Endothelial cell of umbilical vein (primary cell): ENCODE measurements at regions not wholly inside any gene's neighbourhood (a gene's known extent, or its start where the extent isn't known, plus 50 kb on each side); places are given as distances from the start of the nearest gene placed in this dataset.

ENCODE experiments used
- BruUV-seq: library from RNA; stranded (reverse); fragments of 400-500 nt; replicated peaks from 2 replicates; lab custom pipeline; 2021; lab: Mats Ljungman, UMichigan
- CTCF ChIA-PET: fragments of 300-600, 350-600 bp; sonication (Branson Sonifier 250); formaldehyde crosslinking; loops from one replicate; lab custom pipeline; 2021; ENCODE audit warnings: antibody characterized with exemption, inconsistent platforms; lab: Charles Lee
- POLR2A ChIA-PET: fragments of 300-600, 350-600 bp; sonication (Branson Sonifier 250); formaldehyde crosslinking; loops from one replicate; lab custom pipeline; 2021; ENCODE audit warnings: antibody characterized with exemption, inconsistent platforms; lab: Charles Lee
- DNase-seq: peaks from one replicate; pipeline ENCODE4 v3.0.0-alpha.2; 2011; ENCODE audit warnings: low read depth, low spot score
- FAIRE-seq: peaks from 2 replicates; lab custom pipeline; 2011; peaks lifted over from hg19 to GRCh38; lab: Jason Lieb, UNC
- H2AFZ ChIP-seq: 2 replicates; pipeline ENCODE4 v1.6.0; 2012; ENCODE audit warnings: low read depth, low read length, control low read depth, inconsistent platforms
- H3K27ac ChIP-seq: 2 replicates; pipeline ENCODE4 v1.5.1; 2011; ENCODE audit warnings: low read depth, mild to moderate bottlenecking, control low read depth, low read length, moderate library complexity; ENCODE audit not compliant: insufficient read depth
- H3K27me3 ChIP-seq, 2 experiments: 2 replicates each; pipeline versions ENCODE4 v1.6.0 to v1.6.1; 2011; ENCODE audit warnings: low read length in 2 of 2, mixed read lengths in 1 of 2; ENCODE audit not compliant: control insufficient read depth in 2 of 2, insufficient read depth in 2 of 2
- H3K36me3 ChIP-seq, 2 experiments: 2 replicates in 1 of 2; 3 replicates in 1 of 2; pipeline ENCODE4 v1.5.1; 2011; ENCODE audit warnings: low read length in 2 of 2, mild to moderate bottlenecking in 1 of 2, moderate library complexity in 1 of 2; ENCODE audit not compliant: control insufficient read depth in 2 of 2, insufficient read depth in 2 of 2; ENCODE audit errors: extremely low read depth in 1 of 2
- H3K4me1 ChIP-seq: 3 replicates; pipeline ENCODE4 v1.5.1; 2011; ENCODE audit warnings: mild to moderate bottlenecking, low read length; ENCODE audit not compliant: control insufficient read depth, insufficient read depth; ENCODE audit errors: extremely low read depth
- H3K4me2 ChIP-seq: 2 replicates; pipeline ENCODE4 v1.6.1; 2011; ENCODE audit warnings: low read length, control low read depth, mixed read lengths; ENCODE audit not compliant: insufficient read depth
- H3K4me3 ChIP-seq, 3 experiments: fragments of 200-600 bp in 1 of 3; sonication (generic), shearing (Covaris generic) in 1 of 3; replicated peaks in 1 of 3; 2 replicates each; pipeline ENCODE4 v1.5.1; 2011 to 2016; ENCODE audit warnings: control low read depth in 3 of 3, low read length in 3 of 3, mild to moderate bottlenecking in 2 of 3, inconsistent platforms in 1 of 3, low read depth in 1 of 3, moderate library complexity in 1 of 3; ENCODE audit not compliant: insufficient read depth in 1 of 3
- H3K79me2 ChIP-seq: 2 replicates; pipeline ENCODE4 v1.6.0; 2012; ENCODE audit warnings: low read length, inconsistent platforms; ENCODE audit not compliant: control insufficient read depth, insufficient read depth
- H3K9ac ChIP-seq: replicated peaks from 2 replicates; pipeline ENCODE3; 2011; ENCODE audit warnings: low read length, control low read depth; ENCODE audit not compliant: insufficient read depth; ENCODE audit errors: extremely low read depth
- H3K9me1 ChIP-seq: replicated peaks from 3 replicates; pipeline ENCODE4 v1.6.0; 2011; ENCODE audit warnings: mild to moderate bottlenecking, low read length; ENCODE audit not compliant: control insufficient read depth, insufficient read depth; ENCODE audit errors: extremely low read depth
- H3K9me3 ChIP-seq: replicated peaks from 2 replicates; pipeline ENCODE4 v1.5.1; 2012; ENCODE audit warnings: low read length, inconsistent platforms; ENCODE audit not compliant: control insufficient read depth, insufficient read depth
- H4K20me1 ChIP-seq: replicated peaks from 2 replicates; pipeline ENCODE3; 2011; ENCODE audit warnings: mild to moderate bottlenecking, low read length; ENCODE audit not compliant: control insufficient read depth, insufficient read depth; ENCODE audit errors: extremely low read depth
- CTCF ChIP-seq, 2 donors: IDR thresholded peaks; 1 replicate in 1 of 2; 2 replicates in 1 of 2; pipeline ENCODE4 v1.5.1; 2011; ENCODE audit warnings: low read length in 2 of 2, mild to moderate bottlenecking in 2 of 2, moderate library complexity in 2 of 2, control low read depth in 1 of 2, inconsistent platforms in 1 of 2, low read depth in 1 of 2; ENCODE audit not compliant: insufficient read depth in 1 of 2; ENCODE audit errors: extremely low read depth in 1 of 2
- EZH2 ChIP-seq: IDR thresholded peaks from 2 replicates; pipeline ENCODE4 v1.6.1; 2012; ENCODE audit warnings: borderline replicate concordance, low read depth, mild to moderate bottlenecking, moderate library complexity, low read length, inconsistent platforms; ENCODE audit not compliant: severe bottlenecking
- FOS ChIP-seq: IDR thresholded peaks from 2 replicates; pipeline ENCODE4 v1.6.1; 2011; ENCODE audit warnings: mild to moderate bottlenecking, low read length, moderate library complexity, borderline replicate concordance; ENCODE audit not compliant: insufficient read depth
- GATA2 ChIP-seq: IDR thresholded peaks from 2 replicates; pipeline ENCODE4 v1.7.0; 2011; ENCODE audit warnings: low read depth, mild to moderate bottlenecking, moderate library complexity, mixed read lengths, low read length; ENCODE audit not compliant: insufficient read length, insufficient read depth
- JUN ChIP-seq: IDR thresholded peaks from 2 replicates; pipeline ENCODE4 v1.6.1; 2011; ENCODE audit warnings: borderline replicate concordance, low read depth; ENCODE audit not compliant: insufficient read length, insufficient read depth
- MAX ChIP-seq: IDR thresholded peaks from 2 replicates; pipeline ENCODE4 v1.6.1; 2011; ENCODE audit not compliant: insufficient read depth, insufficient read length
- MYC ChIP-seq: IDR thresholded peaks from one replicate; pipeline ENCODE4 v1.6.1; 2011; ENCODE audit warnings: mild to moderate bottlenecking, low read depth, low read length
- POLR2A ChIP-seq: IDR thresholded peaks from 2 replicates; pipeline ENCODE4 v1.6.1; 2012; ENCODE audit warnings: low read depth, mild to moderate bottlenecking, control low read depth, low read length
- POLR2AphosphoS5 ChIP-seq: IDR thresholded peaks from 2 replicates; pipeline ENCODE4 v1.6.1; 2012; ENCODE audit warnings: low read depth, mild to moderate bottlenecking, control low read depth, low read length, moderate library complexity; ENCODE audit not compliant: insufficient read depth
- dilution Hi-C: fragments of 300-500 bp; cut with MboI; formaldehyde crosslinking; loops from one replicate; pipeline ENCODE4 v1.15.0; 2019; ENCODE audit warnings: low sequenced_read_pairs; ENCODE audit not compliant: extremely low pct_ligation_motif_present
- intact Hi-C: fragments of 100-400 bp; cut with micrococcal nuclease; formaldehyde crosslinking; loops from one replicate; pipeline ENCODE4 v1.10.0; 2022

GRCh38 chr9:99595796-99596195 lies 225.9 kb upstream of the NR4A3 start:
- Histone ChIP-seq H3K4me1 (no peaks in the 10 kb centered on the region), H3K27me3 (no peaks in the 10 kb centered on the region), H3K9me1 (no peaks in the 10 kb centered on the region), H3K4me2 (no peak overlapping the region), H3K4me3 (no peak overlapping the region), H3K36me3 (no peaks in the 10 kb centered on the region), H3K79me2 (no peaks in the 10 kb centered on the region), H3K9me3 (no peaks in the 10 kb centered on the region), H3K9ac (no peak overlapping the region), H2AFZ (no peak overlapping the region), H3K27ac (no peak overlapping the region), H4K20me1 (no peaks in the 10 kb centered on the region)
- TF ChIP-seq POLR2A (no peak), GATA2 (no peak), FOS (no peak), MAX (no peak), POLR2AphosphoS5 (no peak), JUN (no peak)
- FAIRE-seq: no peak
- BruUV-seq: no TSS peak
- ChIA-PET POLR2A (no interaction called here), CTCF (interaction anchor here (0.6 kb wide), 1 partner anchor 627 kb away, joined by 3 read pairs; no protein-coding TSS in a partner anchor)
- dilution Hi-C loops: no loop called here
- intact Hi-C loops: no loop called here
- DNase-seq: no peak

- H4K20me1 ChIP-seq: no peaks in the 10 kb centered on the region
- H3K9ac ChIP-seq: no peak overlapping the region
- no peak for FAIRE-seq
- H3K4me1 ChIP-seq: no peaks in the 10 kb centered on the region
- no TSS peak for BruUV-seq
- H3K27ac ChIP-seq: no peak overlapping the region
- H3K9me1 ChIP-seq: no peaks in the 10 kb centered on the region
- H3K79me2 ChIP-seq: no peaks in the 10 kb centered on the region
- no peaks in the 10 kb centered on the region for H3K9me3 ChIP-seq
- dilution Hi-C loops: no loop called here
- no peak overlapping the region for H3K4me3 ChIP-seq
- ChIA-PET CTCF (no interaction called here), POLR2A (no interaction called here)
- H3K27me3 ChIP-seq: peaks cover 0 to 2% of the 10 kb centered on the region in 2 experiments
- DNase-seq: peak; percentile 21
- intact Hi-C loops: no loop called here
- H2AFZ ChIP-seq: no peak overlapping the region
- H3K4me2 ChIP-seq: no peak overlapping the region
- TF ChIP-seq POLR2AphosphoS5: no peak
- TF ChIP-seq CTCF (IDR thresholded peaks at IDR 0.05; ENCODE audit: extremely low read depth in 1 of 2, insufficient read depth in 1 of 2, low read depth in 1 of 2, low read length in 2 of 2): no peak
- no peak for TF ChIP-seq MYC
- no peak for TF ChIP-seq POLR2A
- TF ChIP-seq EZH2: no peak
- no peak for TF ChIP-seq GATA2
- TF ChIP-seq FOS: no peak
- TF ChIP-seq JUN: no peak
- TF ChIP-seq MAX: no peak
- no peaks in the 10 kb centered on the region for H3K36me3 ChIP-seq
Observed at GRCh38 chr9:99601571-99602111, 220.0 kb upstream of the NR4A3 start.
